ENCODE measurements at regions not wholly inside any gene's neighbourhood (a gene's known extent, or its start where the extent isn't known, plus 50 kb on each side); places are given as distances from the start of the nearest gene placed in this dataset.

- TF ChIP-seq EZH2 (IDR thresholded peaks at IDR 0.05; ENCODE audit: borderline replicate concordance, insufficient read depth, low read length, poor library complexity, severe bottlenecking), result no peak
- TF ChIP-seq, protein P1, sequence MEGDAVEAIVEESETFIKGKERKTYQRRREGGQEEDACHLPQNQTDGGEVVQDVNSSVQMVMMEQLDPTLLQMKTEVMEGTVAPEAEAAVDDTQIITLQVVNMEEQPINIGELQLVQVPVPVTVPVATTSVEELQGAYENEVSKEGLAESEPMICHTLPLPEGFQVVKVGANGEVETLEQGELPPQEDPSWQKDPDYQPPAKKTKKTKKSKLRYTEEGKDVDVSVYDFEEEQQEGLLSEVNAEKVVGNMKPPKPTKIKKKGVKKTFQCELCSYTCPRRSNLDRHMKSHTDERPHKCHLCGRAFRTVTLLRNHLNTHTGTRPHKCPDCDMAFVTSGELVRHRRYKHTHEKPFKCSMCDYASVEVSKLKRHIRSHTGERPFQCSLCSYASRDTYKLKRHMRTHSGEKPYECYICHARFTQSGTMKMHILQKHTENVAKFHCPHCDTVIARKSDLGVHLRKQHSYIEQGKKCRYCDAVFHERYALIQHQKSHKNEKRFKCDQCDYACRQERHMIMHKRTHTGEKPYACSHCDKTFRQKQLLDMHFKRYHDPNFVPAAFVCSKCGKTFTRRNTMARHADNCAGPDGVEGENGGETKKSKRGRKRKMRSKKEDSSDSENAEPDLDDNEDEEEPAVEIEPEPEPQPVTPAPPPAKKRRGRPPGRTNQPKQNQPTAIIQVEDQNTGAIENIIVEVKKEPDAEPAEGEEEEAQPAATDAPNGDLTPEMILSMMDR (IDR thresholded peaks at IDR 0.05; ENCODE audit: poor library complexity, severe bottlenecking), result no peak
- no peak for TF ChIP-seq TAF1 (IDR thresholded peaks at IDR 0.05; ENCODE audit: low read depth)
- no peak for TF ChIP-seq MXI1 (conservative IDR thresholded peaks at IDR 0.05; ENCODE audit: poor library complexity, severe bottlenecking)
- TF ChIP-seq RAD21 (conservative IDR thresholded peaks at IDR 0.05), result no peak
- TF ChIP-seq, protein P2, sequence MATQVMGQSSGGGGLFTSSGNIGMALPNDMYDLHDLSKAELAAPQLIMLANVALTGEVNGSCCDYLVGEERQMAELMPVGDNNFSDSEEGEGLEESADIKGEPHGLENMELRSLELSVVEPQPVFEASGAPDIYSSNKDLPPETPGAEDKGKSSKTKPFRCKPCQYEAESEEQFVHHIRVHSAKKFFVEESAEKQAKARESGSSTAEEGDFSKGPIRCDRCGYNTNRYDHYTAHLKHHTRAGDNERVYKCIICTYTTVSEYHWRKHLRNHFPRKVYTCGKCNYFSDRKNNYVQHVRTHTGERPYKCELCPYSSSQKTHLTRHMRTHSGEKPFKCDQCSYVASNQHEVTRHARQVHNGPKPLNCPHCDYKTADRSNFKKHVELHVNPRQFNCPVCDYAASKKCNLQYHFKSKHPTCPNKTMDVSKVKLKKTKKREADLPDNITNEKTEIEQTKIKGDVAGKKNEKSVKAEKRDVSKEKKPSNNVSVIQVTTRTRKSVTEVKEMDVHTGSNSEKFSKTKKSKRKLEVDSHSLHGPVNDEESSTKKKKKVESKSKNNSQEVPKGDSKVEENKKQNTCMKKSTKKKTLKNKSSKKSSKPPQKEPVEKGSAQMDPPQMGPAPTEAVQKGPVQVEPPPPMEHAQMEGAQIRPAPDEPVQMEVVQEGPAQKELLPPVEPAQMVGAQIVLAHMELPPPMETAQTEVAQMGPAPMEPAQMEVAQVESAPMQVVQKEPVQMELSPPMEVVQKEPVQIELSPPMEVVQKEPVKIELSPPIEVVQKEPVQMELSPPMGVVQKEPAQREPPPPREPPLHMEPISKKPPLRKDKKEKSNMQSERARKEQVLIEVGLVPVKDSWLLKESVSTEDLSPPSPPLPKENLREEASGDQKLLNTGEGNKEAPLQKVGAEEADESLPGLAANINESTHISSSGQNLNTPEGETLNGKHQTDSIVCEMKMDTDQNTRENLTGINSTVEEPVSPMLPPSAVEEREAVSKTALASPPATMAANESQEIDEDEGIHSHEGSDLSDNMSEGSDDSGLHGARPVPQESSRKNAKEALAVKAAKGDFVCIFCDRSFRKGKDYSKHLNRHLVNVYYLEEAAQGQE (IDR thresholded peaks at IDR 0.05; ENCODE audit: borderline replicate concordance), result no peak
- TF ChIP-seq POLR2AphosphoS5 (IDR thresholded peaks at IDR 0.05), result no peak
- no peak for TF ChIP-seq EP300 (conservative IDR thresholded peaks at IDR 0.05; ENCODE audit: poor library complexity, severe bottlenecking)
- TF ChIP-seq SMC3 (conservative IDR thresholded peaks at IDR 0.05; ENCODE audit: poor library complexity), result no peak
These were observed 72.0 kb upstream of the CTAGE1 start for GRCh38 chr18:22489704-22490103.

Measured in neural cell (in vitro differentiated cells).